HG03439 (cell line): ENCODE measurements at regions not wholly inside any gene's neighbourhood (a gene's known extent, or its start where the extent isn't known, plus 50 kb on each side); places are given as distances from the start of the nearest gene placed in this dataset.
A peak's percentile ranks its signal among the peaks of the same experiment; 100 is the strongest.
"Not testable (repeated sequence)": the region's sequence is repeated elsewhere in the genome, so short reads cannot be mapped to it uniquely, and the experiment has no call there.

ENCODE experiments used
- ATAC-seq: cut with Tn5 transposase; IDR thresholded peaks from one replicate; pipeline ENCODE4 v1.9.1; 2021; ENCODE audit warnings: mild to moderate bottlenecking, moderate library complexity; ENCODE audit not compliant: unreplicated experiment

DNA sequence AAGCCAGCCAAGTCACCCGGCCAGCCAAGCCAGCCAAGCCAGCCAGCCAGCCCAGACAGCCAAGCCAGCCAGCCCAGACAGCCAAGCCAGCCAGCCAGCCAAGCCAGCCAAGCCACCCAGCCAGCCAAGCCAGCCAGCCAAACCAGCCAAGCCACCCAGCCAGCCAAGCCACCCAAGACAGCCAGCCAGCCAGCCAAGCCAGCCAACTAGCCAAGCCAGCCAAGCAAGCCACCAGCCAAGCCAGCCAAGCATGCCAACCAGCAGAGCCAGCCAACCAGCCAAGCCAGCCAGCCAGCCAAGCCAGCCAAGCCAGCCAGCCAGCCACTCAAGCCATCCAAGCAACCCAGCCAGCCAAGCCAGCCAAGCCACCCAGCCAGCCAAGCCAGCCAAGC is 323.1 kb upstream of the PLGLB2 start:
- ATAC-seq = not testable (repeated sequence)

DNA sequence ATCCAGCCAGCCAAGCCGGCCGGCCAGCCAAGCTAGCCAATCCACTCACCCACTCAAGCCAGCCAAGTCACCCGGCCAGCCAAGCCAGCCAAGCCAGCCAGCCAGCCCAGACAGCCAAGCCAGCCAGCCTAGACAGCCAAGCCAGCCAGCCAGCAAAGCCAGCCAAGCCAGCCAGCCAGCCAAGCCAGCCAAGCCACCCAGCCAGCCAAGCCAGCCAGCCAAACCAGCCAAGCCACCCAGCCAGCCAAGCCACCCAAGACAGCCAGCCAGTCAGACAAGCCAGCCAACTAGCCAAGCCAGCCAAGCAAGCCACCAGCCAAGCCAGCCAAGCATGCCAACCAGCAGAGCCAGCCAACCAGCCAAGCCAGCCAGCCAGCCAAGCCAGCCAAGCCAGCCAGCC is 322.7 kb upstream of the PLGLB2 start:
- not testable (repeated sequence) for ATAC-seq

DNA sequence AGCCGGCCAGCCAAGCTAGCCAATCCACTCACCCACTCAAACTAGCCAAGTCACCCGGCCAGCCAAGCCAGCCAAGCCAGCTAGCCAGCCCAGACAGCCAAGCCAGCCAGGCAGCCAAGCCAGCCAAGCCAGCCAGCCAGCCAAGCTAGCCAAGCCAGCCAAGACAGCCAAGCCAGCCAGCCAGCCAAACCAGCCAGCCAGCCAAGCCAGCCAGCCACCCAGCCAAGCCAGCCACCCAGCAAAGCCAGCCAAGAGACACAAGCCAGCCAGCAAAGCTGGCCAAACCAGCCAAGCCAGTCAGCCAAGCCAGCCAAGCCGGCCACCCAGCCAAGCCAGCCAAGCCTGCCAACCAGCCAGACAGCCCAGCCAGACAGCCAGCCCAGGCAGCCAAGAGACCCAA is 322.2 kb upstream of the PLGLB2 start:
- not testable (repeated sequence) for ATAC-seq

DNA sequence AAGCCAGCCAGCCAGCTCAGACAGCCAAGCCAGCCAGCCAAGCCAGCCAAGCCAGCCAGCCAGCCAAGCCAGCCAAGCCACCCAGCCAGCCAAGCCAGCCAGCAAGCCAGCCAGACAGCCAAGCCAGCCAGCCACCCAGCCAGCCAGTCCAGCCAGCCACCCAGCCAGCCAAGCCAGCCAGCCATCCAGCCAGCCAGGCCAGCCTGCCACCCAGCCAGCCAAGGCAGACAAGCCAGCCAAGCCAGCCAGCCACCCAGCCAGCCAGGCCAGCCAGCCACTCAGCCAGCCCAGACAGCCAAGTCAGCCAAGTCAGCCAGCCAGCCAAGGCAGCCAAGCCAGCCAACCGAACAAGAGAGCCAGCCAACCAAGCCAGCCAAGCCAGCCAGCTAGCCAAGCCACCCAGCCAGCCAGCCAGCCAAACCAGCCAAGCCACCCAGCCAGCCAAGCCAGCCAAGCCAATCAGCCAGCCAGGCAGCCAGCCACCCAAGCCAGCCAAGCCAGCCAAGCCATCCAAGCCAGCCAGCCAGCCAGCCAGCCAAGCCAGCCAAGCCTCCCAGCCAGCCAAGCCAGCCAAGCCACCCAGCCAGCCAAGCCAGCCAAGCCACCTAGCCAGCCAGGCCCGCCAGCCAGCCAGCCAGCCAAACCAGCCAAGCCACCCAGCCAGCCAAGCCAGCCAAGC is 319.3 kb upstream of the PLGLB2 start:
- not testable (repeated sequence) for ATAC-seq

DNA sequence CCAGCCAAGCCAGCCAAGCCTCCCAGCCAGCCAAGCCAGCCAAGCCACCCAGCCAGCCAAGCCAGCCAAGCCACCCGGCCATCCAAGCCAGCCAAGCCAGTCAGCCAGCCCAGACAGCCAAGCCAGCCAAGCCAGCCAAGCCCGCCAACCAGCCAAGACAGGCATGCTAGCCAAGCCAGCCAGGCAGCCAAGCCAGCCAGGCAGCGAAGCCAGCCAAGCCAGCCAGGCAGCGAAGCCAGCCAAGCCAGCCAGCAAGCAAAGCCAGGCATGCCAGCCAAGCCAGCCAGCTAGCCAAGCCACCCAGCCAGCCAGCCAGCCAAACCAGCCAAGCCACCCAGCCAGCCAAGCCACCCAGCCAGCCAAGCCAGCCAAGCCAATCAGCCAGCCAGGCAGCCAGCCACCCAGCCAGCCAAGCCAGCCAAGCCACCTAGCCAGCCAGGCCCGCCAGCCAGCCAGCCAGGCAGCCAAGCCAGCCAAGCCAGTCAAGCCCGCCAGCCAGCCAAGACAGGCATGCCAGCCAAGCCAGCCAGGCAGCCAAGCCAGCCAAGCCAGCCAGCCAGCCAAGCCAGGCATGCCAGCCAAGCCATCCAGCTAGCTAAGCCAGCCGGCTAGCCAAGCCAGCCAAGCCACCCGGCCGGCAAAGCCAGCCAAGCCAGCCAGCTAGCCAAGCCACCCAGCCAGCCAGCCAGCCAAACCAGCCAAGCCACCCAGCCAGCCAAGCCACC is 318.5 kb upstream of the PLGLB2 start:
- ATAC-seq = not testable (repeated sequence)

DNA sequence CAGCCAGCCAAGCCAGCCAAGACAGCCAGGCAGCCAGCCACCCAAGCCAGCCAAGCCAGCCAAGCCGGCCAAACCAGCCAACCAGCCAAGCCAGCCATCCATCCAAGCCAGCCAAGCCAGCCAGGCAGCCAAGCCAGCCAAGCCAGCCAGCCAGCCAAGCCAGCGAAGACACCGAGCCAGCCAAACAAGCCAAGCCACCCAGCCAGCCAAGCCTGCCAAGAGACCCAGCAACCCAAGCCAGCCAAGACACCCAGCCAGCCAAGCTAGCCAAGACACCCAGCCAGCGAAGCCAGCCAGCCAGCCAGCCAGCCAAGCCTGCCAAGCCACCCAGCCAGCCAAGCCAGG is 318.0 kb upstream of the PLGLB2 start:
- not testable (repeated sequence) for ATAC-seq

DNA sequence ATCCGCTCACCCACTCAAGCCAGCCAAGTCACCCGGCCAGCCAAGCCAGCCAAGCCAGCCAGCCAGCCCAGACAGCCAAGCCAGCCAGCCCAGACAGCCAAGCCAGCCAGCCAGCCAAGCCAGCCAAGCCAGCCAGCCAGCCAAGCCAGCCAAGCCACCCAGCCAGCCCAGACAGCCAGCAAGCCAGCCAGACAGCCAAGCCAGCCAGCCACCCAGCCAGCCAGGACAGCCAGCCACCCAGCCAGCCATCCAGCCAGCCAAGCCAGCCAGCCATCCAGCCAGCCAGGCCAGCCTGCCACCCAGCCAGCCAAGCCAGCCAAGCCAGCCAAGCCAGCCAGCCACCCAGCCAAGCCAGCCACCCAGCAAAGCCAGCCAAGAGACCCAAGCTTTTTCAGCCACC is 316.8 kb upstream of the PLGLB2 start:
- ATAC-seq = not testable (repeated sequence)

DNA sequence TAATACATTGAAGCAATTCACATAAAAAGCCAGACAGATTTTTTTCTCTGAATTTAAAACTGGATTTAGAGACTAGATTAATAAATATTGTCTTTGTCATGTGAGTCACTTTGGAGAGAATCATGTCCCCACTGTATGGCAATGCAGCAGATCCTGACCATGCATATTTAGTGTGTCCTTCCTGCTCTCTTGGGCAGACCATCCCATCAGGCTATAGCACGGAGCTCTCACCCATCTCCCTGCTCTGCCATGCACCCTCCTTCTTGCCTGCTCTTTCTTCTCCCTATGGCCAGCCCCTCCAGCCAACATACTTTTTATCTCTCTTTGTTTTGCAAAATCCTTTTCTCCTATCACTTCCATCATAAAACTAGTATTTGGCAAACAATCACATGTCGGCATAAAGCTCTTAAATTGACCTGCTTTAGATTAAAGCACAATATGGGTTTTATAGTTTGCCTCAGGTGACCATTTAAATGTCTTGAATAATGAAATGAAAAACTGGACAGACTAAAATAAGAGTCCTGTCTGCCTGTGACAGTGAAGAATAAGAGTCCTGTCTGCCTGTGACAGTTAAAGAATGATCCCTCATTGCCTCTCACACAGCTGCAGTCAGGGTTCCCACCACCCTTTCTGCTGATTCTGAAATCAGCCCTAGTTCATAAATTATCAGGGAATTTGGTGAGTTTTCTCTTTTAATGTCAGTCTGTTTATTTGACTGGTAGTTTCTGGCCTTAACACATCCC is 315.0 kb upstream of the PLGLB2 start:
- ATAC-seq = not testable (repeated sequence)

DNA sequence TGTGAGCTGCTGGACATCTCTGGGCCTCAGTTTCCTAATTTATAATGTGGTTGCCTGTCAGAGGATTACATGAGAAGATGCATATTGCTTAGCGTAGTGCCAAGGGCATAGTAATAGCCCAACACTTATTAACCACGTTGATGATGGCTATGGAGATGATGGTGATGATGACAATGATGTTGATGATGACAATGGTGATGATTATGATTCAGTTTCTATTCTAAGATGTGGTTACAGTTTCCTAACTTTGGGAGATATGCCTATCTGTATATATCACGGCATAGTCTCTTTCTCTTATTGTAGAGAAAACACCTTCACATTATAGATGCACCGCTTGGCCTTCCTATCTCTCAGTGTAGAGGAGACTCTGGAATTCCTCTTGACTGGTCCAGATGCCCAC is 311.9 kb upstream of the PLGLB2 start:
- ATAC-seq = not testable (repeated sequence)

DNA sequence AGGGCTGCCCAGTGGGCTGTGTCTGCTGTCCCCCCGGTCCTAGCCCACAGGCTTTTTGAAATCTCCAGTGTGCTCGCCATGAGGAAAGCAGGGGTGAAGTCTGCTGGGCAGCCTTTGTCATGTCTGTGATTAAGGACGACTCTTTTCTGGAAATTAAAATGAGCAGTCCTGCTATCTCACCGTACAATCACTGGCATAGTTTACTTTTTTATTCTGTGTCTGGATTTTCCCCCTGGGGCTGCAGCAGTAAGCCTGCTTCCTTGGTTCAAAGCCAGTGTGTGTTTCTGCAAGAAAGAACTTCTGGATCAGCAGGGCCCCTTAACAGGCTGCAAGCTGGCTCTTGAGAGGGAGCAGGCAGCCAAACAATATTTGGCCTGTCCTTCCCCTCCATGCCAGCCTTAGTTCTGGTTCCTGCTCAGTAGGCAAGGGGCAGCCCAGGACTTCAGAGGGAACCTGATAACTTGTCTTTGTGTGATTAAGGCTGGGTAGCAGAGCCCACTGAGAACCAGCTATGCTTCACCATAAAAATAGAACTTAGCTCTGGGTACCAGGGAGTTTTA is 310.1 kb upstream of the PLGLB2 start:
- not testable (repeated sequence) for ATAC-seq

DNA sequence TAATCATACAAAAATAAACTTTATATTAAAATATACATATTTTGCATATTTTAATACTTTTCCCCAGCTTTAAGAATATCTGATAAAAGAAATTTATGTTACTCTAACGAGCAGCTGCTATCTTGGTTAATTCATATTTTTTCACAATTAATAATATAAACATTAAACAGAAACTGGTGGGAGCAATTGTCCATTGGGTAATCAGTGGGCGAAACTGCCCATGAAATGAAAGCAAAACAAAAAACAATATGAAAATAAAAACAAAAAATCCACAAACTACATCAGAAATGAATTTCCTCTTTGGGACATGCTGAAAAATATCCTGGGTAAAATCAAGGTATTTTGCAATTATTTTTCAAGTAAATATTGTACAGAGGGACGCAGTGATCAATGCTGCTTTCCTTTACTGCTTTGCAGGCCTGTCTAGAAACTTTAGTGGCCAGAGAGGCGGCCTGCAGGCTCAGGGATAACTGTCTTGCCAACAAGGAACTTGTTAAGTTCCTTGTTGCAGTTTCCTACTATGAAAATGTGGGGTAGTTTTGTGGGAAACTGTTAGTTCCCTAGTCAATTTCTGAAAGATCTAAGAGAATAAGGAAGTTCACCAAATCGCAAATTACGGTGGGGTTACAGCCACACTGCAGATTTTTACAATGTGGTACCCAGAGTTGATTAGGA is 309.0 kb upstream of the PLGLB2 start:
- ATAC-seq = not testable (repeated sequence)

DNA sequence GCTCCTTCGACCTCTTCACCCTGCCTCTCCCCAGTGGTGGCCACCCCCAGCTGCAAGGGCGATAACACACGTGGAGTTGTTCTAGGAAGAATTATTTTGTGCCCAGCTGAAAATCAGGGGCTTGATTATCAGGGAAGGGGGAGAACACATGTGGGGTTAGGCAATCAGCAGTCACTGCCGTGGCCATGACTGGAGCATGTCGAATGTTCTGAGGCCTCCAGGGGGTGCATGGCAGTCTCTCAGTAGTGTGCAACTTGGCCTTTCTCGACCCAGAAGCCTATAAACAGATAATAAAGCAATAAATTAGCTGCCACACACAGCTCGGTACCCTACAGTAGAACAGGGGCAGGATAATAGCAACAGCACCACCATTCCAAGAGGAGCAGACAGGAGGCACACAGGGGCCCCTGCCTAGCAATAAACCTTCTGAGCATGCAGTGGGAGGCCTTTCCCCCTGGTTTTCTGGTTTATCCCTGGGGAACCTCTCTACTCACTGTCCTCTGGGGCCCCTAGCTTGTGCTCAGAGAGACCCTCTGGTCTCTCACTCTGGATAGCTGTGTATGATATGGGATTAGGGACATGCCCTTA is 308.2 kb upstream of the PLGLB2 start:
- ATAC-seq = not testable (repeated sequence)

DNA sequence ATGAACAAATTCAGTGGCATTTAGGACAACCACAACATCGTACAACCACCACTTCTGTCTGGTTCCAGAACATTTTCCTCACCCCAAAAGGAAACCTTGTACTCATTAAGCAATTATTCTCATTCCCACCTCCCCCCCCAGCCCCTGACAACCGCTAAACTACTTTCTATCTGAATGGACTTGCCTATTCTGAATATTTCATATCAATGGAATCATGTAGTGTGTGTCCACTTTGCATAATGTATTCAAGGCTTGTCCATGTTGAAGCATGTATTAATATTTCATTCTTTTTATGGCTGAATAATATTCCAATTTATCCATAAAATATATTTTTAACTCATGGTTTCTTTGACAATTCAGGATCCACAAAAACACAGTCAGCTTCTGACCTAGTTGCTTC is 307.2 kb upstream of the PLGLB2 start:
- not testable (repeated sequence) for ATAC-seq

DNA sequence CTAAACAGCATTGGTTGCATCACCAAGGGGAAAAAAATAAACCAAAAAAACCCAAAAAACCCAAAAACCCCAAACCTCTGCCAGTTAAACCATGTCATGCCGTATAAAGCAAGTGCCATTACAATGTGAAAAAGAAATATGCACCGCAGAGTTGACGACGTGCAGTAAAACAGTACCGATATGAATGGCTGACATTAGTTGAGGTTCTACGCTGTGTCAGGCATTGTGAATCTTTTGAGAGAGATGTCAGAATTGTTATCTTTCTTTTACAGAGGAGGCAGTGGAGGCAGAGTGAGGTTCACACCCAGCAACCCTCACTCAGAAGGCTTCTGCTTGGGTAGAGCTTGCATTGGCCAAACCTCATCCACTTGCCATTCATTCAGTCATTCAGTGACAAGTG is 306.5 kb upstream of the PLGLB2 start:
- ATAC-seq = not testable (repeated sequence)

DNA sequence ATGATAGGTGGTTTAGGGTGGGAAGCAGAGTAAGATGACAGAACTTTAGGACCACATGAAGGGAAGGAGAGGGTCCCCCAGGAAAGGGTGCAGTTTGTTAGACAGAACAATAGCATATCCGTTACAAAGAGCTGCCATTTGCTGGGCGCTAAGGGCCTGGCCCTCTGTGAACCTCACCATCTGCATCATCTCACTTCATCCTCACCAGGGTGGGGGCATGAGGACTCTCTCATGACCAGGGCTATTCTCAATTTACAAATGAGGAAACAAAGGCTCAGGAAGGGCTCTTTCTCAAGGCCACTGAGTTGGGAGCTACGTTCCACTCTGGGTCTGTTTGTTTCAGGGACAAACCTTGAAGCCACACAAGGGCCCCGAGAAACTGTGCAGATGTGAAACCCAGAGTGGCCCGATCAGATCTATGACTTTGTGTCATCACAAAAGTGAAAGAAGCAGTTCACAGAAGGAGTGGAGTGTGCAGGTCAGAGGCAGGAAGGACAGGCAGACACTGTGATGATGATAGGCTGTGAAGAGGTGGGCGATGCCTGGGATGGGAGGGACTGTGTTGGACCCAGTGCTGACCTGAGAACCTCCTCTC is 304.8 kb upstream of the PLGLB2 start:
- peak; percentile 98 for ATAC-seq

DNA sequence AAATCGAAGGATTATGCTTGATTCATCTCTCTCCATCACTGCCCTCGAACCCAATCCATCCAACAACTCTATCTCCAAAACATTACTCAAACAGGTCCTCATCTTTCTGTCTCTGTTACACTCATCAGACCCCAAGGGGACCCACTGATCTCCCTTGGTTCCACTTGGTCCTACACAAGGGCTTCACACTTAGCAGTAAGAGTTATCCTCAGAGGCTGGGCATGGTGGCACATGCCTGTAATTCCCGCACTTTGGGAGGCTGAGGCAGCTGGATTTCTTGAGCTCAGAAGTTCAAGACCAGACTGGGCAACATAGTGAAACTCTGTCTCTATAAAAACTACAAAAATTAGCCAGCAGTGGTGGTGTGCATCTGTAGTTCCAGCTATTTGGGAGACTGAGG is 302.9 kb upstream of the PLGLB2 start:
- ATAC-seq = not testable (repeated sequence)

DNA sequence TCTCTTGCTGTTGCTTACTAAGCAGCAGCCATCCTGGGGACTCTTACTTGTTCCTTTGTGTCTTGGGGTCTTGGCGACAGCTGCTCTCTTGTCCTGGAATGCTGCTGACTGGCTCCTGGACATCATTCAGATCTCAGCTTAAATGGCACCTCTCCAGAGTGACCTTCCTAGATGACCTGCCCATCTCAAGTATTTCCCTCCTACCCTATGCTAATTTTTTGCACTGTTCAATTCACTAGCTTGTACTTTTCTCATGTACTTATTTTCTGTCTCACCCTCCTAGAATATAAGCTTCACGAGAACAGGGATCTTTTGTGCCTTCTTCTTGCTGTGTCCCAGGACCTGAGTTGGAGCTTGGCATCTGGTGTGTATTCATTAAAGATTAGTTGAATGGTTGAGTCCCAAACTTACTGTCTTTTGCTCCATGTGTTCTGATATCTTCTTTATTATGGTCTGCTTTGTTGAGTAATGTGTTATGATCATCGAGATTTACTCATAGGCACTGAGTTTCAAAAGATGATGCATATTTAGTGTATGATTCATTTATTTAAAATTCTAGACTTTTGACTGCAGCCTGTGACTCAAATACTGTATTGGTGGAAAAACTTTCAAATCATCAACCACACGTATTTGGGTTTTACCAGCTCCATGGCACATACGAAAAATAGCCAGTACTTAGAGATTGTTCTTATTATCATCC is 302.1 kb upstream of the PLGLB2 start:
- not testable (repeated sequence) for ATAC-seq

DNA sequence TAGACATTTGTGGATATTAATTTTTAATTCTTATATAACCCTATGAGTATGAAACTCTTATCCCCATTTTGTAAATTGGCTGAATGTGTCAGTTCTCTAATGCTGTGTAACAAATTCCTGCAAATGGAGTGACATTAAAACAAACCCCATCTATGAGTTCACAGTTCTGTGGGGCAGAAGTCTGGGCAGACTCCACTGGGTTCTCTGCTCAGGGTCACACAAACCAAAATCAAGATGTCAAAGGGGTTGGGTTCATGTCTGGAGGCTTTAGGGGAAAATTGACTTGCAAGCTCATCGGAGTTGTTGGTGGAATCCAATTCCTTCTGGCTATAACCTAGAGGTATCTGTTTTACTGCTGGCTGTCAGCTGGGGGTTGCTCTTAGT is 301.6 kb upstream of the PLGLB2 start:
- not testable (repeated sequence) for ATAC-seq

DNA sequence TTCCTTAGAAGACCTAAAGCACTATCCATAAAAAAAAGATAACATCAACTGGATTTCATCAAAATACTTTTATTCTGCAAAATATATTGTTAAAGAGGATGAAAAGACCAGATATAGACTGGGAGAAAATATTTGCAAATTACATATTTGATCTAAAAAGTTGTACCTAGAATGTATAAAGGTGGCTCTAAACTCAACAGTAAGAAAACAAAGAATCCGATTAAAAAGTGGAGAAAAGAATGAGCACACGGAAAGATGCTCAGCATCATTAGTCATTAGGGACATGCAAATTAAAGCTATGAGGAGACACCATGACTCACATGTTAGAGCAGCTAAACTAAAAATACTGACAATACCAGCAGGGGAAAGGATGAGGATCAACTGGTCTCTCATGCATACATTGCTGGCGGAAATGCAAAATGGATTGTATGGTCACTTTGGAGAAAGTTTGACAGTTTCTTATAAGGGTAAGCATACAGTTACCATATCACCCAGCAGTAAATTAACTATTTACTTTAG is 298.4 kb upstream of the PLGLB2 start:
- ATAC-seq = not testable (repeated sequence)
